ENCODE measurements at regions not wholly inside any gene's neighbourhood (a gene's known extent, or its start where the extent isn't known, plus 50 kb on each side); places are given as distances from the start of the nearest gene placed in this dataset.

GRCh38 chr10:9294865-9295264, 1240.4 kb downstream of the GATA3 start:
- no peaks in the 10 kb centered on the region for H3K9me3 ChIP-seq
- Mint-ChIP-seq H3K9me3 (ENCODE audit: unreplicated experiment) (no peaks in the 10 kb centered on the region), H3K4me3 (ENCODE audit: unreplicated experiment) (no peak overlapping the region), H3K27me3 (ENCODE audit: insufficient read depth, unreplicated experiment) (no peaks in the 10 kb centered on the region), H3K27ac (ENCODE audit: unreplicated experiment) (no peak overlapping the region), H3K4me1 (ENCODE audit: low read depth, unreplicated experiment) (no peaks in the 10 kb centered on the region), H3K36me3 (ENCODE audit: insufficient read depth, unreplicated experiment) (no peaks in the 10 kb centered on the region)
- no TSS peak for BruUV-seq (replicated peaks)
- no peak for TF ChIP-seq CTCF (IDR thresholded peaks at IDR 0.05; ENCODE audit: insufficient read depth in 1 of 2, low read depth in 1 of 2, low read length in 1 of 2, severe bottlenecking in 1 of 2, unreplicated experiment in 1 of 2)
- CTCF ChIA-PET = no interaction called here
- intact Hi-C loops (cut with micrococcal nuclease; ENCODE audit: unreplicated experiment) = no loop called here
- H3K4me3 ChIP-seq (ENCODE audit: low read depth, low read length) = no peak overlapping the region
- no peaks in the 10 kb centered on the region for H3K27me3 ChIP-seq (replicated peaks; ENCODE audit: control insufficient read depth, insufficient read depth, low read length)
- H3K36me3 ChIP-seq (ENCODE audit: control insufficient read depth, insufficient read depth, low read length) = no peaks in the 10 kb centered on the region
- no peak for DNase-seq
- no peaks in the 10 kb centered on the region for H3K4me1 ChIP-seq
- POLR2A ChIA-PET = no interaction called here

GRCh38 chr10:9296190-9296589, 1241.7 kb downstream of the GATA3 start:
- Mint-ChIP-seq H3K4me3 (ENCODE audit: unreplicated experiment) (no peak overlapping the region), H3K27ac (ENCODE audit: unreplicated experiment) (no peak overlapping the region), H3K4me1 (ENCODE audit: low read depth, unreplicated experiment) (no peaks in the 10 kb centered on the region), H3K9me3 (ENCODE audit: unreplicated experiment) (no peaks in the 10 kb centered on the region), H3K27me3 (ENCODE audit: insufficient read depth, unreplicated experiment) (no peaks in the 10 kb centered on the region), H3K36me3 (ENCODE audit: insufficient read depth, unreplicated experiment) (no peaks in the 10 kb centered on the region)
- no peak for TF ChIP-seq CTCF (IDR thresholded peaks at IDR 0.05; ENCODE audit: insufficient read depth in 1 of 2, low read depth in 1 of 2, low read length in 1 of 2, severe bottlenecking in 1 of 2, unreplicated experiment in 1 of 2)
- H3K27me3 ChIP-seq (replicated peaks; ENCODE audit: control insufficient read depth, insufficient read depth, low read length) = no peaks in the 10 kb centered on the region
- no peak for DNase-seq
- no peak overlapping the region for H3K4me3 ChIP-seq (ENCODE audit: low read depth, low read length)
- H3K9me3 ChIP-seq = no peaks in the 10 kb centered on the region
- POLR2A ChIA-PET = no interaction called here
- no peaks in the 10 kb centered on the region for H3K36me3 ChIP-seq (ENCODE audit: control insufficient read depth, insufficient read depth, low read length)
- CTCF ChIA-PET = no interaction called here
- no peaks in the 10 kb centered on the region for H3K4me1 ChIP-seq
- intact Hi-C loops (cut with micrococcal nuclease; ENCODE audit: unreplicated experiment) = no loop called here
- no TSS peak for BruUV-seq (replicated peaks)

GRCh38 chr10:9297580-9297979, 1243.1 kb downstream of the GATA3 start:
- Mint-ChIP-seq H3K4me1 (ENCODE audit: low read depth, unreplicated experiment) (no peaks in the 10 kb centered on the region), H3K36me3 (ENCODE audit: insufficient read depth, unreplicated experiment) (no peaks in the 10 kb centered on the region)
- POLR2A ChIA-PET = no interaction called here

More at GRCh38 chr10:9297580-9297979, 1243.1 kb downstream of the GATA3 start:
- H3K4me3 ChIP-seq (ENCODE audit: low read depth, low read length) = no peak overlapping the region
- intact Hi-C loops (cut with micrococcal nuclease; ENCODE audit: unreplicated experiment) = no loop called here
- TF ChIP-seq CTCF (IDR thresholded peaks at IDR 0.05; ENCODE audit: insufficient read depth in 1 of 2, low read depth in 1 of 2, low read length in 1 of 2, severe bottlenecking in 1 of 2, unreplicated experiment in 1 of 2) = no peak
- Mint-ChIP-seq H3K27ac (ENCODE audit: unreplicated experiment) (no peak overlapping the region), H3K27me3 (ENCODE audit: insufficient read depth, unreplicated experiment) (no peaks in the 10 kb centered on the region), H3K9me3 (ENCODE audit: unreplicated experiment) (no peaks in the 10 kb centered on the region), H3K4me3 (ENCODE audit: unreplicated experiment) (no peak overlapping the region)
- no peak for DNase-seq
- no peaks in the 10 kb centered on the region for H3K27me3 ChIP-seq (replicated peaks; ENCODE audit: control insufficient read depth, insufficient read depth, low read length)
- no peaks in the 10 kb centered on the region for H3K36me3 ChIP-seq (ENCODE audit: control insufficient read depth, insufficient read depth, low read length)
- H3K9me3 ChIP-seq = no peaks in the 10 kb centered on the region
- H3K4me1 ChIP-seq = no peaks in the 10 kb centered on the region
- CTCF ChIA-PET = no interaction called here
- no TSS peak for BruUV-seq (replicated peaks)
